AG08395 (cell line): ENCODE measurements at regions not wholly inside any gene's neighbourhood (a gene's known extent, or its start where the extent isn't known, plus 50 kb on each side); places are given as distances from the start of the nearest gene placed in this dataset.
"Not testable (repeated sequence)": the region's sequence is repeated elsewhere in the genome, so short reads cannot be mapped to it uniquely, and the experiment has no call there.

Experiments used
- DNase-seq: peaks from one replicate; pipeline ENCODE4 v3.0.0; 2012; ENCODE audit warnings: mixed read lengths, low spot score

GRCh38 chr2:217585362-217585761 lies 417.4 kb downstream of the TNS1 start:
- no peak for DNase-seq

- DNase-seq: not testable (repeated sequence)
Measured at GRCh38 chr2:217580407-217580806, 422.4 kb downstream of the TNS1 start.

- peak; percentile 57 for DNase-seq
Measured at GRCh38 chr2:217573571-217573970, 429.2 kb downstream of the TNS1 start.

- DNase-seq: no peak
Measured at GRCh38 chr2:217570394-217570793, 432.4 kb downstream of the TNS1 start.

GRCh38 chr2:217568289-217568971 lies 434.4 kb downstream of the TNS1 start:
- peak; percentile 77 for DNase-seq

GRCh38 chr2:217563565-217563964 lies 439.2 kb downstream of the TNS1 start:
- DNase-seq: no peak

GRCh38 chr2:217562871-217563480 lies 439.8 kb downstream of the TNS1 start:
- no peak for DNase-seq

- DNase-seq: no peak
Measured at GRCh38 chr2:217559084-217559483, 443.7 kb downstream of the TNS1 start.

GRCh38 chr2:217555081-217555876 lies 447.5 kb downstream of the TNS1 start:
- peak; percentile 46 for DNase-seq

GRCh38 chr2:217553679-217554078 lies 449.1 kb downstream of the TNS1 start:
- no peak for DNase-seq

- no peak for DNase-seq
Measured at GRCh38 chr2:217553202-217553601, 449.6 kb downstream of the TNS1 start.

GRCh38 chr2:217552081-217552480 lies 450.7 kb downstream of the TNS1 start:
- no peak for DNase-seq

GRCh38 chr2:217551252-217551899 lies 451.4 kb downstream of the TNS1 start:
- peak; percentile 86 for DNase-seq

- no peak for DNase-seq
Measured at GRCh38 chr2:217539126-217539525, 463.7 kb downstream of the TNS1 start.

- no peak for DNase-seq
Measured at GRCh38 chr2:217538719-217539118, 464.1 kb downstream of the TNS1 start.

GRCh38 chr2:217535957-217536708 lies 466.7 kb downstream of the TNS1 start:
- DNase-seq: no peak

GRCh38 chr2:217530392-217531090 lies 472.3 kb downstream of the TNS1 start:
- no peak for DNase-seq

- DNase-seq: no peak
Measured at GRCh38 chr2:217529271-217529670, 473.5 kb downstream of the TNS1 start.

- peak; percentile 89 for DNase-seq
Measured at GRCh38 chr2:217527590-217528202, 475.1 kb downstream of the TNS1 start.

GRCh38 chr2:217525076-217525475 lies 477.7 kb downstream of the TNS1 start:
- no peak for DNase-seq

GRCh38 chr2:217523286-217523685 lies 479.5 kb downstream of the TNS1 start:
- no peak for DNase-seq
